HepG2 (cell line): ENCODE measurements at regions not wholly inside any gene's neighbourhood (a gene's known extent, or its start where the extent isn't known, plus 50 kb on each side); places are given as distances from the start of the nearest gene placed in this dataset.

Experiments used
- ESRRA ChIP-seq: sonication (generic); formaldehyde crosslinking; IDR thresholded peaks from 2 replicates; pipeline ENCODE4 v1.5.1; 2020; ENCODE audit warnings: mild to moderate bottlenecking, low read depth, missing genetic modification reagents
- FOSL2 ChIP-seq: sonication (generic); formaldehyde crosslinking; IDR thresholded peaks from 2 replicates; pipeline ENCODE4 v1.4.0; 2020; ENCODE audit warnings: missing genetic modification reagents
- GPN1 ChIP-seq: sonication (generic); formaldehyde crosslinking; IDR thresholded peaks from 2 replicates; pipeline ENCODE4 v1.5.1; 2020; ENCODE audit warnings: missing genetic modification reagents, borderline replicate concordance
- HOXA7 ChIP-seq: sonication (generic); formaldehyde crosslinking; IDR thresholded peaks from 2 replicates; pipeline ENCODE4 v1.8.1; 2022; ENCODE audit warnings: mild to moderate bottlenecking, missing genetic modification reagents, moderate library complexity
- NFE2 ChIP-seq: sonication (generic); formaldehyde crosslinking; IDR thresholded peaks from 2 replicates; pipeline ENCODE4 v1.4.0; 2020; ENCODE audit warnings: missing genetic modification reagents
- NRL ChIP-seq: sonication (generic); formaldehyde crosslinking; IDR thresholded peaks from 2 replicates; pipeline ENCODE4 v1.5.0; 2020; ENCODE audit warnings: missing genetic modification reagents, mild to moderate bottlenecking, moderate library complexity, borderline replicate concordance
- RFXANK ChIP-seq: IDR thresholded peaks from 2 replicates; pipeline ENCODE4 v1.6.1; 2016
- TAF1 ChIP-seq: sonication (generic); formaldehyde crosslinking; IDR thresholded peaks from 2 replicates; pipeline ENCODE4 v1.4.0; 2020; ENCODE audit warnings: missing genetic modification reagents
- ZNF224 ChIP-seq: sonication (generic); formaldehyde crosslinking; IDR thresholded peaks from 2 replicates; pipeline ENCODE4 v1.5.0; 2020; ENCODE audit warnings: mild to moderate bottlenecking, missing genetic modification reagents
- ZNF3 ChIP-seq: IDR thresholded peaks from 2 replicates; pipeline ENCODE4 v1.7.0; 2017; ENCODE audit warnings: inconsistent platforms
- ZNF768 ChIP-seq: sonication (generic); formaldehyde crosslinking; IDR thresholded peaks from 2 replicates; pipeline ENCODE4 v1.4.0; 2020; ENCODE audit warnings: missing genetic modification reagents
- TF ChIP-seq, protein P1 (sequence below): IDR thresholded peaks from 2 replicates; pipeline ENCODE4 v1.6.1; 2016; ENCODE audit warnings: low read depth, missing genetic modification reagents, missing compliant biosample characterization
- TF ChIP-seq, protein P2 (sequence below): sonication (generic); formaldehyde crosslinking; IDR thresholded peaks from 2 replicates; pipeline ENCODE4 v1.8.1; 2023; ENCODE audit warnings: mild to moderate bottlenecking, missing genetic modification reagents, borderline replicate concordance
- TF ChIP-seq, protein P3 (sequence below): sonication (generic); formaldehyde crosslinking; IDR thresholded peaks from 2 replicates; pipeline ENCODE4 v1.8.0; 2022; ENCODE audit warnings: mild to moderate bottlenecking, missing genetic modification reagents, moderate library complexity
- TF ChIP-seq, protein P4 (sequence below): sonication (generic); formaldehyde crosslinking; IDR thresholded peaks from 2 replicates; pipeline ENCODE4 v1.4.0; 2020; ENCODE audit warnings: missing genetic modification reagents, borderline replicate concordance
- TF ChIP-seq, protein P5 (sequence below): sonication (generic); formaldehyde crosslinking; conservative IDR thresholded peaks from 2 replicates; pipeline ENCODE4 v1.8.0; 2022; ENCODE audit warnings: missing genetic modification reagents
- TF ChIP-seq, protein P6 (sequence below): sonication (generic); formaldehyde crosslinking; IDR thresholded peaks from 2 replicates; pipeline ENCODE4 v1.5.1; 2020; ENCODE audit warnings: missing genetic modification reagents, mild to moderate bottlenecking, borderline replicate concordance
- TF ChIP-seq, protein P7 (sequence below): IDR thresholded peaks from 2 replicates; pipeline ENCODE4 v1.6.1; 2018; ENCODE audit warnings: missing genetic modification reagents, mild to moderate bottlenecking, missing compliant biosample characterization

DNA sequence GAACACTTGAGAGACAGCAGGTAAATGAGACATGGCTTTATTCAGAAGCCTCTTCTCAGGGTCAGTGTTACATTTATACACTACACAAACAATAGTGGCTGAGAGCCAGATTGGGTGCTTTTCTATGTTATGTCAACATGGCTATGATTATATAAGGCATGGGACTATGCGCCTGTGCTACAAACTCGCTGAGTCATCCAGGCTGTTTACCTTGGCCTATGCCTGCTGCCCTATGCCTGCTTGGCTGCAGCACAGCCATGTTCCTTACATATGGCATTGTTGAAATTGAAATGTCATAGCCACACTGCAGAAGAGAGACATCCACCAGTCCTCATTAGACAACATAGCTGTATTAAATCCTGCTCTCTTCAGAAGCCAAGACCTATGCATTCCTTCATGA, 236.3 kb upstream of the NWD2 start (continued):
- TF ChIP-seq, protein P1, sequence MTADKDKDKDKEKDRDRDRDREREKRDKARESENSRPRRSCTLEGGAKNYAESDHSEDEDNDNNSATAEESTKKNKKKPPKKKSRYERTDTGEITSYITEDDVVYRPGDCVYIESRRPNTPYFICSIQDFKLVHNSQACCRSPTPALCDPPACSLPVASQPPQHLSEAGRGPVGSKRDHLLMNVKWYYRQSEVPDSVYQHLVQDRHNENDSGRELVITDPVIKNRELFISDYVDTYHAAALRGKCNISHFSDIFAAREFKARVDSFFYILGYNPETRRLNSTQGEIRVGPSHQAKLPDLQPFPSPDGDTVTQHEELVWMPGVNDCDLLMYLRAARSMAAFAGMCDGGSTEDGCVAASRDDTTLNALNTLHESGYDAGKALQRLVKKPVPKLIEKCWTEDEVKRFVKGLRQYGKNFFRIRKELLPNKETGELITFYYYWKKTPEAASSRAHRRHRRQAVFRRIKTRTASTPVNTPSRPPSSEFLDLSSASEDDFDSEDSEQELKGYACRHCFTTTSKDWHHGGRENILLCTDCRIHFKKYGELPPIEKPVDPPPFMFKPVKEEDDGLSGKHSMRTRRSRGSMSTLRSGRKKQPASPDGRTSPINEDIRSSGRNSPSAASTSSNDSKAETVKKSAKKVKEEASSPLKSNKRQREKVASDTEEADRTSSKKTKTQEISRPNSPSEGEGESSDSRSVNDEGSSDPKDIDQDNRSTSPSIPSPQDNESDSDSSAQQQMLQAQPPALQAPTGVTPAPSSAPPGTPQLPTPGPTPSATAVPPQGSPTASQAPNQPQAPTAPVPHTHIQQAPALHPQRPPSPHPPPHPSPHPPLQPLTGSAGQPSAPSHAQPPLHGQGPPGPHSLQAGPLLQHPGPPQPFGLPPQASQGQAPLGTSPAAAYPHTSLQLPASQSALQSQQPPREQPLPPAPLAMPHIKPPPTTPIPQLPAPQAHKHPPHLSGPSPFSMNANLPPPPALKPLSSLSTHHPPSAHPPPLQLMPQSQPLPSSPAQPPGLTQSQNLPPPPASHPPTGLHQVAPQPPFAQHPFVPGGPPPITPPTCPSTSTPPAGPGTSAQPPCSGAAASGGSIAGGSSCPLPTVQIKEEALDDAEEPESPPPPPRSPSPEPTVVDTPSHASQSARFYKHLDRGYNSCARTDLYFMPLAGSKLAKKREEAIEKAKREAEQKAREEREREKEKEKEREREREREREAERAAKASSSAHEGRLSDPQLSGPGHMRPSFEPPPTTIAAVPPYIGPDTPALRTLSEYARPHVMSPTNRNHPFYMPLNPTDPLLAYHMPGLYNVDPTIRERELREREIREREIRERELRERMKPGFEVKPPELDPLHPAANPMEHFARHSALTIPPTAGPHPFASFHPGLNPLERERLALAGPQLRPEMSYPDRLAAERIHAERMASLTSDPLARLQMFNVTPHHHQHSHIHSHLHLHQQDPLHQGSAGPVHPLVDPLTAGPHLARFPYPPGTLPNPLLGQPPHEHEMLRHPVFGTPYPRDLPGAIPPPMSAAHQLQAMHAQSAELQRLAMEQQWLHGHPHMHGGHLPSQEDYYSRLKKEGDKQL (CRISPR knock-in tag), result peak; percentile 37; the same call in 1 of the 2 replicates
- TF ChIP-seq FOSL2 (peak; percentile 98), RFXANK (CRISPR knock-in tag) (no peak), GPN1 (no peak), NRL (CRISPR knock-in tag) (no peak), ZNF224 (CRISPR knock-in tag) (no peak), TAF1 (CRISPR knock-in tag) (no peak), NFE2 (CRISPR knock-in tag) (peak; percentile 99), ESRRA (no peak), ZNF768 (CRISPR knock-in tag) (no peak), HOXA7 (no peak), ZNF3 (CRISPR knock-in tag) (no peak)
- TF ChIP-seq, protein P2, sequence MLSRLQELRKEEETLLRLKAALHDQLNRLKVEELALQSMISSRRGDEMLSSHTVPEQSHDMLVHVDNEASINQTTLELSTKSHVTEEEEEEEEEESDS (CRISPR knock-in tag), result no peak
- TF ChIP-seq, protein P3, sequence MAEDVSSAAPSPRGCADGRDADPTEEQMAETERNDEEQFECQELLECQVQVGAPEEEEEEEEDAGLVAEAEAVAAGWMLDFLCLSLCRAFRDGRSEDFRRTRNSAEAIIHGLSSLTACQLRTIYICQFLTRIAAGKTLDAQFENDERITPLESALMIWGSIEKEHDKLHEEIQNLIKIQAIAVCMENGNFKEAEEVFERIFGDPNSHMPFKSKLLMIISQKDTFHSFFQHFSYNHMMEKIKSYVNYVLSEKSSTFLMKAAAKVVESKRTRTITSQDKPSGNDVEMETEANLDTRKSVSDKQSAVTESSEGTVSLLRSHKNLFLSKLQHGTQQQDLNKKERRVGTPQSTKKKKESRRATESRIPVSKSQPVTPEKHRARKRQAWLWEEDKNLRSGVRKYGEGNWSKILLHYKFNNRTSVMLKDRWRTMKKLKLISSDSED (CRISPR knock-in tag), result no peak
- TF ChIP-seq, protein P4, sequence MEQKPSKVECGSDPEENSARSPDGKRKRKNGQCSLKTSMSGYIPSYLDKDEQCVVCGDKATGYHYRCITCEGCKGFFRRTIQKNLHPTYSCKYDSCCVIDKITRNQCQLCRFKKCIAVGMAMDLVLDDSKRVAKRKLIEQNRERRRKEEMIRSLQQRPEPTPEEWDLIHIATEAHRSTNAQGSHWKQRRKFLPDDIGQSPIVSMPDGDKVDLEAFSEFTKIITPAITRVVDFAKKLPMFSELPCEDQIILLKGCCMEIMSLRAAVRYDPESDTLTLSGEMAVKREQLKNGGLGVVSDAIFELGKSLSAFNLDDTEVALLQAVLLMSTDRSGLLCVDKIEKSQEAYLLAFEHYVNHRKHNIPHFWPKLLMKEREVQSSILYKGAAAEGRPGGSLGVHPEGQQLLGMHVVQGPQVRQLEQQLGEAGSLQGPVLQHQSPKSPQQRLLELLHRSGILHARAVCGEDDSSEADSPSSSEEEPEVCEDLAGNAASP (CRISPR knock-in tag), result peak; percentile 68; the same call in 1 of the 2 replicates
- TF ChIP-seq, protein P5, sequence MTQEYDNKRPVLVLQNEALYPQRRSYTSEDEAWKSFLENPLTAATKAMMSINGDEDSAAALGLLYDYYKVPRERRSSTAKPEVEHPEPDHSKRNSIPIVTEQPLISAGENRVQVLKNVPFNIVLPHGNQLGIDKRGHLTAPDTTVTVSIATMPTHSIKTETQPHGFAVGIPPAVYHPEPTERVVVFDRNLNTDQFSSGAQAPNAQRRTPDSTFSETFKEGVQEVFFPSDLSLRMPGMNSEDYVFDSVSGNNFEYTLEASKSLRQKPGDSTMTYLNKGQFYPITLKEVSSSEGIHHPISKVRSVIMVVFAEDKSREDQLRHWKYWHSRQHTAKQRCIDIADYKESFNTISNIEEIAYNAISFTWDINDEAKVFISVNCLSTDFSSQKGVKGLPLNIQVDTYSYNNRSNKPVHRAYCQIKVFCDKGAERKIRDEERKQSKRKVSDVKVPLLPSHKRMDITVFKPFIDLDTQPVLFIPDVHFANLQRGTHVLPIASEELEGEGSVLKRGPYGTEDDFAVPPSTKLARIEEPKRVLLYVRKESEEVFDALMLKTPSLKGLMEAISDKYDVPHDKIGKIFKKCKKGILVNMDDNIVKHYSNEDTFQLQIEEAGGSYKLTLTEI, result no peak
- TF ChIP-seq, protein P6, sequence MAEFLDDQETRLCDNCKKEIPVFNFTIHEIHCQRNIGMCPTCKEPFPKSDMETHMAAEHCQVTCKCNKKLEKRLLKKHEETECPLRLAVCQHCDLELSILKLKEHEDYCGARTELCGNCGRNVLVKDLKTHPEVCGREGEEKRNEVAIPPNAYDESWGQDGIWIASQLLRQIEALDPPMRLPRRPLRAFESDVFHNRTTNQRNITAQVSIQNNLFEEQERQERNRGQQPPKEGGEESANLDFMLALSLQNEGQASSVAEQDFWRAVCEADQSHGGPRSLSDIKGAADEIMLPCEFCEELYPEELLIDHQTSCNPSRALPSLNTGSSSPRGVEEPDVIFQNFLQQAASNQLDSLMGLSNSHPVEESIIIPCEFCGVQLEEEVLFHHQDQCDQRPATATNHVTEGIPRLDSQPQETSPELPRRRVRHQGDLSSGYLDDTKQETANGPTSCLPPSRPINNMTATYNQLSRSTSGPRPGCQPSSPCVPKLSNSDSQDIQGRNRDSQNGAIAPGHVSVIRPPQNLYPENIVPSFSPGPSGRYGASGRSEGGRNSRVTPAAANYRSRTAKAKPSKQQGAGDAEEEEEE (CRISPR knock-in tag), result no peak
- TF ChIP-seq, protein P7, sequence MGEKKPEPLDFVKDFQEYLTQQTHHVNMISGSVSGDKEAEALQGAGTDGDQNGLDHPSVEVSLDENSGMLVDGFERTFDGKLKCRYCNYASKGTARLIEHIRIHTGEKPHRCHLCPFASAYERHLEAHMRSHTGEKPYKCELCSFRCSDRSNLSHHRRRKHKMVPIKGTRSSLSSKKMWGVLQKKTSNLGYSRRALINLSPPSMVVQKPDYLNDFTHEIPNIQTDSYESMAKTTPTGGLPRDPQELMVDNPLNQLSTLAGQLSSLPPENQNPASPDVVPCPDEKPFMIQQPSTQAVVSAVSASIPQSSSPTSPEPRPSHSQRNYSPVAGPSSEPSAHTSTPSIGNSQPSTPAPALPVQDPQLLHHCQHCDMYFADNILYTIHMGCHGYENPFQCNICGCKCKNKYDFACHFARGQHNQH (CRISPR knock-in tag), result peak; percentile 92
